HAP-1 (cell line): ENCODE measurements at regions not wholly inside any gene's neighbourhood (a gene's known extent, or its start where the extent isn't known, plus 50 kb on each side); places are given as distances from the start of the nearest gene placed in this dataset.
A peak's percentile ranks its signal among the peaks of the same experiment; 100 is the strongest.
"Not testable (repeated sequence)": the region's sequence is repeated elsewhere in the genome, so short reads cannot be mapped to it uniquely, and the experiment has no call there.

Experiments used
- DNase-seq, 2 experiments: peaks; one replicate each; pipeline ENCODE4 v3.0.0-alpha.2; 2016 to 2020; ENCODE audit warnings: low spot score in 2 of 2
- H3K27me3 ChIP-seq: fragments of 250-450 bp; sonication (Bioruptor Pico); 2 replicates; pipeline ENCODE4 v1.5.1; 2020; ENCODE audit warnings: low read depth, mild to moderate bottlenecking, moderate library complexity
- H3K36me3 ChIP-seq: fragments of 250-450 bp; sonication (Bioruptor Pico); replicated peaks from 2 replicates; pipeline ENCODE4 v1.5.1; 2020; ENCODE audit warnings: mild to moderate bottlenecking
- H3K4me1 ChIP-seq: fragments of 250-450 bp; sonication (Bioruptor Pico); 2 replicates; pipeline ENCODE4 v1.5.1; 2020; ENCODE audit warnings: mild to moderate bottlenecking
- H3K4me3 ChIP-seq: fragments of 250-450 bp; sonication (Bioruptor Pico); 2 replicates; pipeline ENCODE4 v1.5.1; 2020; ENCODE audit warnings: mild to moderate bottlenecking, moderate library complexity
- H3K9me3 ChIP-seq: fragments of 250-450 bp; sonication (Bioruptor Pico); 2 replicates; pipeline ENCODE4 v1.5.1; 2020; ENCODE audit warnings: mild to moderate bottlenecking, moderate library complexity
- in situ Hi-C: fragments of 300-500 bp; cut with MboI; formaldehyde crosslinking; loops from 3 replicates; pipeline ENCODE4 v1.14.3; 2020; ENCODE audit warnings: low sequenced_read_pairs, inconsistent platforms, mixed read lengths

DNA sequence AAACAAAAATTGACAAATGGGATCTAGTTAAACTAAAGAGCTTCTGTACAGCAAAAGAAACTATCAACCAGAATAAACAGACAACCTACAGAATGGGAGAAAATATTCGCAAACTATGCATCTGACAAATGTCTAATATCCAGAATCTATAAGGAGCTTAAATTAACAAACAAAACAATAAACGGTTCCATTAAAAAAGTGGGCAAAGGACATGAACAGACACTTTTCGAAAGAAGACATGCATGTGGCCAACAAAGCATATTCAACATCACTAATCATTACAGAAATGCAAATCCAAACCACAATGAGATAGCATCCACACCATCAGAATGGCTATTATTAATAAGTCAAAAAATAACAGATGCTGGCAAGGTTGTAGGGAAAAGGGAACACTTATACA lies 50.5 kb upstream of the MED13L start:
- H3K4me1 ChIP-seq, H3K4me3 ChIP-seq, H3K9me3 ChIP-seq, in situ Hi-C loops, H3K36me3 ChIP-seq, H3K27me3 ChIP-seq, DNase-seq: not testable (repeated sequence)

DNA sequence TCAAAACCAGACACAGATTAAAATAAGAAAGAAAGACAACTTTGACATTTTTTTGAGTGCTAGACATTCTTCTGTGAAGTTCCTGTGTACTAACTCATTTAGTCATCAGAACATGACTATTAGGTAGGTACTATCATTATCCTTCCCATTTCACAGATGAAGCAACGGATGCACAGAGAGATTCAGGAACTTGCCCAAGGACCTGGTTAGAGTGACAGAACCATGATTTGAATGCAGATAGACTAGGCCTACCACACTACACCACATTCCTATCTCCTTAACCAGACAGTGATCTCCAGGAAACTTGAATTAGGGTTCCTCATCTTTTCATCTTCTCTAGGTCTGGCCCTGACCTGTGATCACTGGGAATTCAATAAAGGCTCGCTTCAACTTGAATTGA lies 54.4 kb upstream of the MED13L start:
- Histone ChIP-seq H3K4me1 (no peaks in the 10 kb centered on the region), H3K27me3 (no peaks in the 10 kb centered on the region), H3K4me3 (no peak overlapping the region), H3K9me3 (no peaks in the 10 kb centered on the region), H3K36me3 (no peaks in the 10 kb centered on the region)
- in situ Hi-C loops: no loop called here
- no peak for DNase-seq

DNA sequence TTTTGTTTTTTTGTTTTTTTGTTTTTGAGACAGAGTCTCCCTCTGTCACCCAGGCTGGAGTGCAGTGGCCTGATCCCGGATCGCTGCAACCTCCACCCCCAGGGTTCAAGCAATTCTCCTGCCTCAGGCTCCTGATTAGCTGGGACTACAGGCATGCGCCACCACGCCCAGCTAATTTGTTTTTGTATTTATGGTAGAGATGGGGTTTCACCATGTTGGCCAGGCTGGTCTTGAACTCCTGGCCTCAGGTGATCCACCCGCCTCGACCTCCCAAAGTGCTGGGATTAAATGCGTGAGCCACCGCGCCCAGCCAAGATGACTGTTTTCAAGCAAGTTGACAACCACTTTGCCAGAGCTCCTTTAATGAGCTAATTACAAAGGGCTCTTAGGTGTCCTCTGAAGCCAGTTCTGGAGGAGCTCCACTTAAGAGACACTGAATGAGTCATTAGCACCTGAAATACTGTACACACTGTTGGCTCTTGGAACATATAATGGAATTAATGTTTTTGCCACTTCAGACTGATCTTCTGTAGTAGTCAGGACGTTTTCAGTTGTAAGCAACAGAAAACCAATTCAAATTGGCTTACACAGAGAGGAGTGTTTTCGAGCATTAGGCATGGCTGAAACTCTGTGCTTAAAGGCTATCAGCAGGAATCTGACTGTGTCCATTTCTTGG lies 55.4 kb upstream of the MED13L start:
- no peak for DNase-seq
- H3K27me3 ChIP-seq: no peaks in the 10 kb centered on the region
- H3K36me3 ChIP-seq: no peaks in the 10 kb centered on the region
- in situ Hi-C loops: no loop called here
- H3K4me3 ChIP-seq: no peak overlapping the region
- no peaks in the 10 kb centered on the region for H3K9me3 ChIP-seq
- no peaks in the 10 kb centered on the region for H3K4me1 ChIP-seq

DNA sequence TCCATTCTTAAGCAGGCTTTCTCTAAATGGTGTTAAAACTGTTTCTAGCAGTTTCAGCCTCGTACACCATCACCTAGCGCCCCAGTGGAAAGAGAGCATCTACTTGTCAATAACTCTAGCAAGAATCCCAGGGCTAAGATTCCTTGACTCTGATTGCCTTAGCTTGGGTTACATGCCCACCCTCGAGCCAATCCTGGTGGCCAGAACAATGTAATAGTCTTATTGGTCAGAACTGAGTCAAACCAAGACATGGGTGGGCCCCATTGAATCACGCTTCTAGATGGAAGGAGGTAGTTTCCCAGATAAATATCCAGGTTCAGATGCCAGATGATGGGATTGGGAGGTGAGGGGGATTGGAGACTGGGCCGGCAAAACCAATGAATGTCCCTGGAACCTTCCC lies 55.9 kb upstream of the MED13L start:
- H3K36me3 ChIP-seq: no peaks in the 10 kb centered on the region

DNA sequence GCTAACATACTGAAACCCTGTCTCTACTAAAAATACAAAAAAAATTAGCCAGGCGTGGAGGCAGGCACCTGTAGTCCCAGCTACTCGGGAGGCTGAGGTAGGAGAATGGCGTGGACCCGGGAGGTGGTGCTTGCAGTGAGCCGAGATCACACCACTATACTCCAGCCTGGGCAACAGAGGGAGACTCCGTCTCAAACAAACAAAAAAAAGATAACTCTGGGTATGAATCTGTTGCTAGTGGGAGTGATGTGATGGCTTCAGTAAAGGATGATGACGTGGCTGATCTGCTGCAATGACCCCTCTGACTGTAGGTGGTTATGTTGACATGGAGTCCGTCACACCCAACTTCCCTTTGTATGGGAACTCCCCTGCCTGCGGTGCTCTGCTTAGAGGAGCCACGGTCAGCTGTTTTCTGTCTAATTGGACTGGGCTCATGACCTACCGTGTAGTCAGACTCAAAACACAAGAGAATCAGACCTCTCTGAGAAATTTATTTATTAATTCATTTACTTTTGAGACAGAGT lies 59.1 kb upstream of the MED13L start:
- no peak for DNase-seq
- H3K4me1 ChIP-seq: 0 out of 2 replicates have a peak, but pooled peaks cover 3% of the 10 kb centered on the region
- no peaks in the 10 kb centered on the region for H3K27me3 ChIP-seq
- in situ Hi-C loops: no loop called here
- no peak overlapping the region for H3K4me3 ChIP-seq
- no peaks in the 10 kb centered on the region for H3K9me3 ChIP-seq
- H3K36me3 ChIP-seq: no peaks in the 10 kb centered on the region

More for the DNA sequence above, 55.9 kb upstream of the MED13L start:
- no peaks in the 10 kb centered on the region for H3K9me3 ChIP-seq
- H3K4me1 ChIP-seq: 0 out of 2 replicates have a peak, but pooled peaks cover 2% of the 10 kb centered on the region
- no peak overlapping the region for H3K4me3 ChIP-seq
- H3K27me3 ChIP-seq: no peaks in the 10 kb centered on the region
- in situ Hi-C loops: no loop called here
- no peak for DNase-seq

- H3K4me3 ChIP-seq: no peak overlapping the region
- no peaks in the 10 kb centered on the region for H3K9me3 ChIP-seq
- no peaks in the 10 kb centered on the region for H3K36me3 ChIP-seq
- 0 out of 2 replicates have a peak, but pooled peaks cover 3% of the 10 kb centered on the region for H3K4me1 ChIP-seq
- no peak for DNase-seq
- no peaks in the 10 kb centered on the region for H3K27me3 ChIP-seq
- in situ Hi-C loops: no loop called here
These were observed 59.8 kb upstream of the MED13L start for GRCh38 chr12:116337312-116337711.

DNA sequence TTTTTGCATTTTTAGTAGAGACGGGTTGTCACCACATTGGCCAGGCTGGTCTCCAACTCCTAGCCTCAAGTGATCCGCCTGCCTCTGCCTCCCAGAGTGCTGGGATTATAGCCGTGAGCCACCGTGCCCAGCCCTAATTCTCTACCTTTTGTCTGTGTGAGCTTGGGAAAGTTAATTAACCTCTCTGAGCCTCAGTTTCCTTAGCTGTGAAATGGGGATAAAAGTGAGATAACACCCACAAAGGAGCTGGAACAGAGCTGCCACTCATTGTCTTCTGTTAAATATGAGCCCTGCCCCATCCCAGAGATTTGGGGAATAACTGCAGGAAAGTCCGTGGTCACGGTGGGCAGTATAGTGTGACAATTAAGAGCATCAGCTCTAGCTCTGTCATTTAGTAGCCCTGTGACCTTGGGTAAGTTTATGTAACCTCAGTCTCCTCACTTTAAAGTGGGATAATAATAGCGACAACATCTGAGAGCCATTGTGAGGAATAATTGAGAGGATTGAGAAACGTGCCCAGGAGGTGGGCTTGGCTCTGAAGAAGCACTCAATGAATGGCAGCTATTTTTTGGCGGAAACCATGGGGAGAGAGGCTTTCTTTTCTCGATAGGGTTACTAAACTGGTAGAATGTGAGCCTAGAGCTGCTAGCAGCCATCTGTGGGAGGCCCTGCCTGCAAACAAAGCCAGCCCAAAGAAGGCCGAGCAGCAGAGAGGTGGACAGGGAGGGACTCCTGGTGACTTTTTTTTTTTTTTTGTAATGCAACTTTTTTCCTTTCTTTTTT lies 60.8 kb upstream of the MED13L start:
- H3K36me3 ChIP-seq: no peaks in the 10 kb centered on the region
- DNase-seq: no peak
- no peak overlapping the region for H3K4me3 ChIP-seq
- peaks cover 8% of the 10 kb centered on the region; the same call in 1 of the 2 replicates for H3K4me1 ChIP-seq
- no peaks in the 10 kb centered on the region for H3K27me3 ChIP-seq
- in situ Hi-C loops: no loop called here
- no peaks in the 10 kb centered on the region; the same call in 1 of the 2 replicates for H3K9me3 ChIP-seq

- DNase-seq: no peak
- Histone ChIP-seq H3K4me3 (no peak overlapping the region), H3K9me3 (no peaks in the 10 kb centered on the region; the same call in 1 of the 2 replicates), H3K27me3 (no peaks in the 10 kb centered on the region), H3K36me3 (no peaks in the 10 kb centered on the region), H3K4me1 (peaks cover 8% of the 10 kb centered on the region; the same call in 1 of the 2 replicates)
- in situ Hi-C loops: no loop called here
These were observed 61.6 kb upstream of the MED13L start for GRCh38 chr12:116339062-116339461.

GRCh38 chr12:116339800-116340371 lies 62.4 kb upstream of the MED13L start:
- Histone ChIP-seq H3K4me1 (peaks cover 8% of the 10 kb centered on the region; the same call in 1 of the 2 replicates), H3K4me3 (no peak overlapping the region), H3K9me3 (no peaks in the 10 kb centered on the region; the same call in 1 of the 2 replicates), H3K36me3 (no peaks in the 10 kb centered on the region), H3K27me3 (no peaks in the 10 kb centered on the region)
- in situ Hi-C loops: no loop called here
- DNase-seq: no peak

- H3K9me3 ChIP-seq: no peaks in the 10 kb centered on the region; the same call in 1 of the 2 replicates
- H3K36me3 ChIP-seq: no peaks in the 10 kb centered on the region
- in situ Hi-C loops: no loop called here
- H3K27me3 ChIP-seq: no peaks in the 10 kb centered on the region
- no peak for DNase-seq
- no peak overlapping the region for H3K4me3 ChIP-seq
- peaks cover 9% of the 10 kb centered on the region for H3K4me1 ChIP-seq
These were observed 65.9 kb upstream of the MED13L start for GRCh38 chr12:116343331-116343884.

DNA sequence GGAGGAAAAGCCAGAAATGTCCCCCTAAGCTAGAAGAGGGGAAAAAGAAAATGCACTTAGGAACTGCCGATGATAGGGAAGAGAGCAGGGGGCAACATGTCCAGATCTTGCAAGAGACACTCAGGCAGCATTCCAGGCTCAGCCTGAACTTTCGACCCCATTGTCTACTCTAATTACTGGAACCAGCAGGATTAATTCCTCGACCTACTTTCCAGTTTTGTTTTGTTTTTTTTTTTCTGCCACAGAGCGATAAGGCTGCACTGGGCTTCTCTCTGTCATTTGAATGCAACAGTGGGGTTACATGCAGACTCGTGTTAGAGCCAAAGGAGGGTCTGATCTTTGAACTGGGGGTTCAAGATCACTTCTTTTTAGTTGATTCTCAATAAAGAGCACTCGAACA lies 68.7 kb upstream of the MED13L start:
- Histone ChIP-seq H3K4me3 (no peak overlapping the region), H3K4me1 (peaks cover 8% of the 10 kb centered on the region), H3K36me3 (no peaks in the 10 kb centered on the region), H3K27me3 (no peaks in the 10 kb centered on the region), H3K9me3 (no peaks in the 10 kb centered on the region; the same call in 1 of the 2 replicates)
- in situ Hi-C loops: no loop called here
- peak in 1 of 2 experiments; percentile 12 for DNase-seq

GRCh38 chr12:116346741-116347140 lies 69.2 kb upstream of the MED13L start:
- no peak for DNase-seq
- peaks cover 8% of the 10 kb centered on the region for H3K4me1 ChIP-seq
- H3K27me3 ChIP-seq: no peaks in the 10 kb centered on the region
- no peaks in the 10 kb centered on the region; the same call in 1 of the 2 replicates for H3K9me3 ChIP-seq
- H3K4me3 ChIP-seq: no peak overlapping the region
- in situ Hi-C loops: no loop called here
- H3K36me3 ChIP-seq: no peaks in the 10 kb centered on the region

- Histone ChIP-seq H3K4me1 (peaks cover 8% of the 10 kb centered on the region), H3K27me3 (no peaks in the 10 kb centered on the region), H3K36me3 (no peaks in the 10 kb centered on the region), H3K9me3 (no peaks in the 10 kb centered on the region; the same call in 1 of the 2 replicates), H3K4me3 (no peak overlapping the region)
- in situ Hi-C loops: no loop called here
- no peak for DNase-seq
These were observed 69.8 kb upstream of the MED13L start for GRCh38 chr12:116347265-116347664.
